GM19395 (cell line): ENCODE measurements at regions not wholly inside any gene's neighbourhood (a gene's known extent, or its start where the extent isn't known, plus 50 kb on each side); places are given as distances from the start of the nearest gene placed in this dataset.
A peak's percentile ranks its signal among the peaks of the same experiment; 100 is the strongest.

Source experiments
- ATAC-seq: cut with Tn5 transposase; IDR thresholded peaks from one replicate; pipeline ENCODE4 v1.9.1; 2021; ENCODE audit warnings: mild to moderate bottlenecking, moderate library complexity; ENCODE audit not compliant: unreplicated experiment

GRCh38 chr1:101652484-101652883 lies 344.2 kb downstream of the OLFM3 start:
- no peak for ATAC-seq

DNA sequence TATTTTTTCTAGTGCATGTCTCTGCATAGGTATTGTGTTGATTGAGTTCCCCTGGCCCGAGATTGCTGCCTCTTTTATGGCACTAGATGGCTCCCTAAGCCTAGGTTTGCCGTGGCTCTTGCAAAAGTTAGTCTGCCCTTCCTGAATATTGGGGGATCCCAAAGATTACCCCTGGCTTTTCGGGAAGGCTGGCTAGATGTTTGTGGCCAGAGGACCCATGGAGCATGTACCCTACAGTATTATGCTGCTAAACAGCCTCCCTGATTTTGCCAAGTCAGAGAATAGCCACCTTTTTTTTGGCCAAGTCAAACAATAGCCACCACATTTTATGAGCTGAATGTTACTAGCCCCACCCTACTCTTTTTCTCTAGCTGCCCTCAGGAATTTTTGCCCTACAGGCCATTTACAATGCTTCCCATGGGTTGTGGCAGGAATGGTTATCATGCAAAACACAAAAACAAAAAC lies 343.2 kb downstream of the OLFM3 start:
- ATAC-seq, result no peak

- ATAC-seq, result no peak
Observed at GRCh38 chr1:101664726-101665125, 332.0 kb downstream of the OLFM3 start.

- ATAC-seq, result no peak
Observed at GRCh38 chr1:101667761-101668160, 329.0 kb downstream of the OLFM3 start.

DNA sequence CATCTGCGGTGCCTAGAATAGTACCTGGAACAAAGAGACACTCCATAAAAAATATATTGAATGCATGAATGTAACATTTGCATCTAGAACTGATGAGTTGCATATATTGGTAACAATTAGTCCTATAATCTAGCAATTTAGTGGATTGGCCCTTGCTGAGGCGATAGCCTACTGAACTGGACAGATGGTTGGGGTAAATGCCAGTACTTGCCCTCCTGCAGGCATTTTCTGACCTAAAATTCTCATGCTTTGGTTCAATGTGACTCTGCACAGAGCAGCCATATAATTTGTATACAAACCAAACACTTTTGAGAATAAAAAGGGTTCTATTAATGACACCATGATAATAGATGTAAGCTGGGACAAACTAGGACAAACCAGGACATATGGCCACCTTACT lies 313.6 kb downstream of the OLFM3 start:
- no peak for ATAC-seq

- no peak for ATAC-seq
Observed at GRCh38 chr1:101683561-101683960, 313.2 kb downstream of the OLFM3 start.

DNA sequence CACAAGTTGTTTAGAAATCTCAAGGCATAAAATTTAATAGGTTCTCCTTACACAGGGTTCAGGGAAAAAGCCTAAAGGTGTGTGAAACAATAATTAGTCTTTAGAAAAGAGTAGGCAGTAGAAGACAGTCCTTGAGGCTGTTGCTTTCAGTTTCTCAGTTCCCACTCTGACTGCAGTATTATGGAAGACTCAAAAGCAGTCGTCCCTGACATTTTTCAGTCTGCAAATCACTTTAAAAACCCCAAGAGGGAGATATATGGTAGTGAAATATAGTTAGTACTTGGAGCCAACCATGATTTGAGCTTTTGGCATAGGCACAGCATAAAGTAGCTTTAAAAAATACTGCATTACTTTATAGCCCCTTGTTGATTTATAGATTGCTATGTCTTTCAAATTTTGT lies 299.7 kb downstream of the OLFM3 start:
- no peak for ATAC-seq

DNA sequence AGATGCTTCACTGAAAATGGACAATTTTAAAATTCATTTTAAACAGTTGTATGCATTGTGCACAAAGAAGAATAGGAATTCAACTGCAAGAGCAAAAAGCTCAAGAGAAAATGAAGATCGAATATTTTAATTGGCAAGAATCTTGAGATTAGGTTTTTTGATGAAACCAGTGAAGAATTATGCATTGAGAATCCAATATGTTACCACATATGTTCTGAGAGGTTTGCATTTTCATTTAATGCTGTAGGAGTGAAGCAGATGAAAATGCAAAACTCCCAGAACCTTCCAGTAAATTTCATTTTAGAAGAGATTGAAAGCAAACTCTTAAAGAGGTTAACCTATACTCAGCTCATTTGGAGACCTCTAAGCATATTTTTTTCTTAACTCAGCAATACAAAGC lies 298.0 kb downstream of the OLFM3 start:
- no peak for ATAC-seq

DNA sequence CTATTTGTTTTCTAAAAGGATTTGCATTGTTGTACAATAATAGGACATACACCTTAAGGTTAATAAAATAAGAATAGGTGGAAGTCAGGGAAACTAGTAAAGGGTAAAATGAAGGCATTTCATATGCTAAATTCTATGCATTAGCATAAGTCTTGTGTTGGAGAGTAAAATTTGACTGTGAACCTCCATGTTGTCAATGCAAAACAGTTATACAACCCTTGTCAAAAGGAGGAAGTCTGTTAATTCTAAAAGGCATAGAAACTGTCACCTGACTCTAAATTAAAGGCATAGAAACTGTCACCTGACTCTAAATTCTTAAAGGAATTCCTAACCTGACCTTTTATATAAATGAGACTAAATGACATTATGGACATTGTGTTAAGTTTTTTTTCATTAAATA lies 291.8 kb downstream of the OLFM3 start:
- ATAC-seq, result no peak

DNA sequence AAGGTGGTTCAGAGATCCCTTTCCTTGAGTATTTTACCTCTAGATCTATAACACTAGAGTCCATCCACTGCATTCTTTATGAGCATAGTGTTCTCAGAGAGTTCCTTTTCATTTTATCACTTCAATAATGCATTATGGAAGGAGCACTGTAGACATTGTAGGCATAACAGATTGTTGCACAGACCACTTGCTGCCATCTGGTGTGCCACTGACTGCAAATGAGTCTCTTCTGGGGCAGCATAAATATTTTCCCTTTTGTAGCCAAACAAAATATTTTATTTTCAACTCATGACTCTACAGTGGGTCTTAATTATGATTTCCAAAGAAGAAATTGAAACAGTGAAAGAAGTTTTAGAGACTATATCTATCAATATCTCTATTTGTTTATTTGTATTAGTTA lies 290.4 kb downstream of the OLFM3 start:
- ATAC-seq, result no peak

- no peak for ATAC-seq
Observed at GRCh38 chr1:101709721-101710120, 287.0 kb downstream of the OLFM3 start.

- ATAC-seq, result no peak
Observed at GRCh38 chr1:101713760-101714159, 283.0 kb downstream of the OLFM3 start.

DNA sequence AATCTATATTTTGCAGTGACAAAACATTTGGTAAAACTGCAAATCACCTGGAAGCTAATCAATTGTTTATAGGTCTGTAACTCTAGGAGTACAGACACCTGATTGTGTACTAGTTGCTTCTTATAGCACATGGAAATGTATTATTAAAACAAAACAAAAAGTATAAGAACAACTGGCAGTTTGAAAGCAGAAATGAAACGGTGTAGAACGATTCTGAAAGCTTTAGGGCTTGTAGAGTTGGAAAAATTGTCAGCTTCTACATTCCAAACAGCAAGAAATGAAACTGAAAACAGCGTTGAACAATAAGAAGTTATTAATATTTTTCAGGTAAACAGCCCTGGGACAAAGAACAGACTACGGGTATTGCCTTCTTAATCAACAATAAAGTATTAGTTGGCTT lies 273.3 kb downstream of the OLFM3 start:
- ATAC-seq, result peak; percentile 48

DNA sequence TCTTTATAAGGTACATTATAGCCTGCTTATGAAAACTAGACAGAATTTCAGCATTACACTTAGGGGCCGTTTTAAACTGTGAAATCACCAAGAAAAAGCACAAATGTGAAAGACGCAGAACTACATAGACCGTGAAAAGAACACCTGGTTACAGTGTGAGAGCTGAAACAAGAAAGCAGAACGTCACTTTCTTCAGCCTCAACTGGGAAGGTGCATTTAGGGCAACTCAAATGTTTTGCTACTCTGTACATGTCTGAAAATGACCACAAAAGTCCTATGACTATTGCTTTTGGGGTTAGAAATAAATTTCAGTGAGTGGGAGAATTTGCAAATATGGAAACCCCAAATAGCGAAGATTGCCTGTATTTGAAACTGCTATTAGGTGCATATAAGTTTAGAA lies 268.7 kb downstream of the OLFM3 start:
- peak; percentile 83 for ATAC-seq

DNA sequence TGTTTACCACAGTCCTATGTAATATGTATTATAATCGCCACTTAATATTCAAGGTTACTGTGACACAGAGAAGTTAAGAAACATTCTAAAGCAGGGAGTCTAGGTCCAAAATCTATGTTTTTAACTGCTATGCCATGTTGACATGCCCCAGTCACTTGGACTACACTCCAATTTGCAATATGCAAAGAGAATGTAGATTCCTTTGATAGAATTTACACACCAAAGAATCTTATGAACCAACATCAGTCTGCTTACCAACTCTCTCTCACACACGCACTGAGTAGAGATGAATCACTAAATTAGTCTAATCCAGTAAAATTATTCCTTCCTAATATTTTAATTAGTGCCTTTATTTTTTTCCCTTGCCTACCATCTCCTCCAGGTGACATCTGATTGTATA lies 266.2 kb downstream of the OLFM3 start:
- no peak for ATAC-seq

DNA sequence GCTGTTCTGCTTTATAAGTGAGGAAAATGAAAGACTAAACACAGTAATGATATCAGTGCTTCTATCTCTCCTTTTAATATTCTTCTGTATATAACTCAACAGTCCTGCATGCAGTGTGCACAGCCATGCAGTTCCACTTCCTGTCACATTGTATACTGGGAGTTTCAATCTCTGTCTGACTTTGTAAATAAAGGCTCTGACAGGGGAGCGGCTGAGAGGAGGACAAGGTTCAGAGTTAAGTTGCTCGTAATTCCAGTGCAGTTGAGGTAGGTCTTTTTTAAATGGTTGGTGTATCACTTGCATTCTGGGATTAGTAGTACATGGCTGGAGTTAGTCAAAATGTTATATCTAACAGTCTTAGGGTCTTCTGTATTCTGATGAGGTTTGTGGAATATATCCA lies 264.5 kb downstream of the OLFM3 start:
- ATAC-seq, result peak; percentile 66

DNA sequence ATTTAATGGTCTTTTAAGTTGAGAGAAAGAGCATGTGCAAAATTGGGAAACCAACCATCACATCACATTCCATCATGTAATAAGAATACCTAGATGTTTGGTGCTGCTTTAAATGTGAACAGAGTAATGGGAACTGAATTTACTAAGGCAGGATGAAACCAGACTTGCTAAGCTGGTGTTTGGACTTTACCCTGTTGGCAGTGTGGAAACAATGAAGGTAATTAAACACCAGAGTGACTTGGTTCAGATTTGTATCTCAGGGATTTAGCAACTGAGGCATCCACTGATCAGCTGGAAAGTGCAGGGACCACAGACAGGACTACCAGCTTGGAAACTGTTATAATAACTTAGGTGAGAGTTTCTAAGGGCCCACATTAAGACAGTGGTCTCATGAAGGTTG lies 263.4 kb downstream of the OLFM3 start:
- ATAC-seq, result no peak

DNA sequence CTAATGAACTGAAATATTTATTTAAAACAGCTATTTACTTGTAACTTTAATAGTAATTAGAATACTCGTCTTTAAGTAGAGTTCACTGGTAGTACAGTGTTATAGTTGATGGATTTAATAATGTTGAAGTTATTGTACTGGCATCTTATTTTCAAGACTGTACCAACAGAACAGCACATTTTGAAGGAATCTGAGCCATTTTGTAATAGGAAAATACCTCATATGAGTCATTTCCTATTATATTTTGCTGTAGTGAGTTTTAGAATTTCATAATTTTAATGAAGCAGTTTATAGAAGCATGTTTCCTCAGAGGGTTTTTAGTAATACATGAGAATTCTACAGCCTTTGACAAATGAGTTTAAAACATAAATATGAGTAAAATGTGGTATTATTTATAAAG lies 258.3 kb downstream of the OLFM3 start:
- ATAC-seq, result no peak

DNA sequence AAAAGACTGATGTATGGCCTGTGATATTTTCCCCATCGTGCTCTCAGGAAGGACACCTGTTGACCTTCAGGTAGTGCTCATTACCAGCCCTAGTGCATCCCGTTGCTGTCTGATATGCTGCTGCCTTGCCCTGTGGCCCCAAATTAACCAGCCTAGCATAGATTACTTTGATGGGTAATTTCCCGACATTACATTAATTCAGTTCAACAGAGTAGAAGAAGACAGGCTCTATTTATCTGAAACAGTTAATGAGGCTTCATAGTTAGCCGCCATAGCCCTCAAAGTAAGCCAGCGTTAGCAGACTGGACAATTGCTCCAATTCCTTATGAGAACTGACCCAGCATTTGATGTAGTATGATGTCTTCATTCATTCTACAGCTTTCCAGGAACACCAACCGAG lies 257.6 kb downstream of the OLFM3 start:
- no peak for ATAC-seq

- ATAC-seq, result no peak
Observed at GRCh38 chr1:101739826-101740330, 256.8 kb downstream of the OLFM3 start.

GRCh38 chr1:101741910-101742309 lies 254.8 kb downstream of the OLFM3 start:
- ATAC-seq, result no peak

DNA sequence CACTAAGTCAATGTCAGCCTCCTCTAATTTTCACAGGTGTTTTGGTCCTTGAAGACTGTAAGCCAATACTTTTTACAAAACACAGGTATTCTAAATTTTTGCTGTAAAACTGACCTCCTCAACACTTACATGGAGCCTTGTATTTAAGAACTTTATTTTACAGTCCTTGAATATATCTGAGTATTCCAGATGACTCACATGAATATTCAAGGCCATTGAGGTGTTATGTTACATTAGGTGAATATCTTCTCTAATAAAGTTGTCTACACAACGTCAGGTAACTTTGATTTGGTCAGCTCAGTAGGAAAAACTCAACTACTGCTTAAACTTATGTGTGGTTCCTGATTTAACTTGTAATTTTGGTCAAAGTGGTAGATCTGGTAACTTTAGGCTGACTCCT lies 254.2 kb downstream of the OLFM3 start:
- no peak for ATAC-seq

DNA sequence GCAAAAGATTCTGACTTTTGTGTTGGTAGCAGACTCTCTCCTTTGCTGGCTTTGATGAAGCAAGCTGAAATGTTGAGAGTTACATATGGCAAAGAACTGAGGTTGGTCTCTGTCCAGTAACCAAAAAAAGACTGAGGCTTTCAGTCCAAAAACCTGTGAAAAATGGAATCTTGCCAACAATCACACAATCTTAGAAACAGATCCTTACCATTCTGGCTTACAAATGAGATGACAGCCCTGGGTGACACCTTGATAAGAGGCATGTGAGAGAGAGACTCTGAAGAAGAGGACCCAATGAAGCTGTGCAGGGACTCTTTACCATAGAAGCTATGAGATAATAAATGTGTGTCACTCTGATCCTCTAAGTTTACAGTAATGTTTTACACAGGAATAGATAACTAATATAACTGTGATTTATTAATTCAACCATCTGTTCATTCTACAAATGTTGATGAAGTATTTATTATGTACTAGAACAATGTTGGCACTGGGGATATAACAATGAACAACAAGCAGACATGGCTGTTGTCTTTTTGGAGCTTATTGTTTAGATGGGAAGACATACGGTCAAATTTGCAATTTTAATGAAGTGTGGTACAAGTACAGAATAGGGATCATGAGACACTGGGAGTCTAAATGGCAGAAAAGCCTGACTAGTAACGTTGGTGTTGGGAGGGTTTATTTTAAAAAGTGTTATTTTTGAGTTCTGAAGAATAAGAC lies 251.0 kb downstream of the OLFM3 start:
- ATAC-seq, result no peak
